ENCODE measurements at regions not wholly inside any gene's neighbourhood (a gene's known extent, or its start where the extent isn't known, plus 50 kb on each side); places are given as distances from the start of the nearest gene placed in this dataset.

DNA sequence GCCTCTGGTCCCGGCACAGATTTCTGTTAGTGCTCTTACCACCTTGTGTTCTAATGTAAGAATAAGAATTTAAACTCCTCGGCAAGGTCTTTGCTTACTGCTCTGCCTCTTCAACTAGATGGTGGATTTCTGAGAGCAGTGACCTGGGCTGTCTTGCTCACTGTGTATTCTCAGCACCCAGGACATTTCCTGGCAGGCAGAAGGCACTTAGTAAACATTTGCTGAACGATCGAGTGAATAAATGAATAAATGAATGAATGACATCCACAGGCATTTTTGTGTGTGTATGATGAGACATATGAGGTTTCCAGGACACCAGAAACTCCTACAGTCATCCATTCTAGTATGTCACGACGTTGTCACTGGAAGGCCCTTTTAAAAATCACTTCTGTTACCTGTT is 143.2 kb downstream of the BOD1 start:
- Histone ChIP-seq H3K27ac (peak overlapping the region in 13 of 21 experiments; percentile 6 to 89 (median 40)), H3K4me3 (no peak overlapping the region)

DNA sequence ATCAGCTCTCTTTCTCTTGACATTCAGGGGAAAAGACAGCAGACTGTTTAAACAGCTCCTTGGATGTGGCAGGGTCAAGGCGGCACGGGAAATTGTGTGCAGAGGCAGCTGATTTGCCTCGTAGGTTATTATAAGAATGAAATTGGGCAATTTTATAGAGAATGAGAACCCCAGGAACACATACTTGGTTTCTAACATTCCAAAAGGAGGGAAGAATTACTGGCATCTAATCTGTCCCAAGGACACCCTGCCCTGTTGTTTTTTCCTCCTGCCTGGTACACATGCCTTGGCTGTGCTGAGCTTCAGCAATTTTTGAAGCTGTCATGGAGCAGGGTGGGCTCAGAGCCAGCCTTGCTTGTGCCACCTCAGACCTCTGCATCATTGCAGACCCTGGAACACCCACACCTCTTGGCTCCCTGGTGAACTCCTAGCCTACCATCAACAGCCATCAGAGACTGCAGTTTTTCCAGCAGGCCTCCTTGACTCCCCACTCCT is 143.6 kb downstream of the BOD1 start:
- Histone ChIP-seq H3K27ac (peak overlapping the region in 14 of 21 experiments; percentile 6 to 89 (median 40)), H3K4me3 (no peak overlapping the region)

DNA sequence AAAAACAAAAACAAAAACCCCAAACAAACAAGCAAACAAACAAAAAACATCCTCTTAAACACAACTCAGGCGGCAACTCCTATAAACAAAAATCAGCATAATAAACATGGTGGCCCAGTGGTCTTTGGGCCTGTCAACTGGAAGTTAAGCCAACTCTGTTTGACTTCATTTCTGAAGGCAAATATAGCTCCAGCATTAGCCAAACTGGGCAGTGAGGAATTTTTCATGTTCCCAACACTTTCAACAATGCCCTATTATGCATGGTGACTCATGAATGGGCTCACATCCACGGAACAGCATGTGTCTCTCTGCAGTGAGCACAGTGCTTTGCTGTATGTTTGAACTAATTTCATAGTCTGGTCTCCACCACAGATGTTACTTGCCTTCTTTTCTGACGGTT is 143.9 kb upstream of the STC2 start:
- H3K27ac ChIP-seq = peak overlapping the region in 15 of 21 experiments; percentile 25 to 89 (median 62)

DNA sequence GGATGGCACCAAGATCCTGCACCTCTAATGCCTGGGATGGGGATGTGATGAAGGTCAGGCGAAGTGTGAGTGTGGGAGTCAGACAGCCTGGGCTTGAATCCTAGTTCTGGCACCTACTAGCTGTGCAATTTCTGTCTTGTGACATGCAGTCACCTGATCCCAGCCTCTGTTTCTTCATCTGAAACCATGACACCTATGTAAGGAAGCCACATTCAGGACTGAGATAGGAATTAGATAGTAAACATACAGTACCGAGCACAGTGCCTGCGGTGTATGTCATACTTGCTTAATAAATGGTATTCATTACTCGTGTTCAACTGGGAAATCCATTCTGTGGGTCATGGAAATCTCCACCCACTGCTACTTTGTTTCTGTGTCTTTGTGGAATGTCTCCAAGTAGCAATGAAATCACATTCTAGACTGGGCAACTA is 140.6 kb upstream of the STC2 start:
- no peak overlapping the region for H3K27ac ChIP-seq

More for the DNA sequence above, 143.9 kb upstream of the STC2 start:
- no peak overlapping the region for H3K4me3 ChIP-seq

DNA sequence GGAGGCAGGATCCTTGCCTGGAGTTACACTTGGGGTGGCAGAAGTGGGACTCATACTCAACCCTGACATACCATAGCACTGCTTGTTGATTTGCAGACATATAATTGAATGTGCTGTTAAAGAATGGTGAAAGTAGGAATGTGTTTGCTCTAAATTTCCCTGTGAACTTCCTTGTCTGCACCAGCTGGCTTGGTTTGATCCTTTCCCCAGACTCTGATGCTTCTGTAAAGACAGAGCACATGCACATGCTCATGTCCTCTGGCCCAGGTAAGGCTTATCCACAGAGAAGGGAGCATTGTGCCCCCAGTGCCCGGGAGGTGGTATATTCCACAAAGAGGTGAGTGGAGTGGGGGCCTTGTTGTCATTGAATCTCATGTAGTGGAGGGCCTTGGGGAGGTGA is 138.0 kb upstream of the STC2 start:
- Histone ChIP-seq H3K4me3 (no peak overlapping the region), H3K27ac (no peak overlapping the region)

More for the DNA sequence above, 140.6 kb upstream of the STC2 start:
- no peak overlapping the region for H3K4me3 ChIP-seq

DNA sequence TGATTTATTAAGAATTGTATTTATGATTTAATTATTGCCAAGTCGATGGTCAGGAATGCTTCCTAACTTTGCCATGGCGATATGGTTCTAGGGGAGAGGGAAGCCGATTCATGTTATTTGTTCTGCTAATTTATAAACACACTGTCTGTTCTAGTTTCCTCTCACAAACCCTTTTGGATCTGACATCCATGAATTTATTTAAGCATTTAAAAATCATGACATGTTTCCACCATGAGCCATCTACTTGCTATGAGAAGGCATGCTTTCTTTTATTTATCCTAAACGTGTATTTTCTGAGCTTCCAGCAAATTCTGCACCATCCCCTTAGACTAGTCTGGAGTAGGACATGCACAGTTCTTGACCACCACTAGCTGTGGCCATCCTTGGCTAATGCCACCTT is 136.6 kb upstream of the STC2 start:
- Histone ChIP-seq H3K27ac (no peak overlapping the region), H3K4me3 (no peak overlapping the region)

DNA sequence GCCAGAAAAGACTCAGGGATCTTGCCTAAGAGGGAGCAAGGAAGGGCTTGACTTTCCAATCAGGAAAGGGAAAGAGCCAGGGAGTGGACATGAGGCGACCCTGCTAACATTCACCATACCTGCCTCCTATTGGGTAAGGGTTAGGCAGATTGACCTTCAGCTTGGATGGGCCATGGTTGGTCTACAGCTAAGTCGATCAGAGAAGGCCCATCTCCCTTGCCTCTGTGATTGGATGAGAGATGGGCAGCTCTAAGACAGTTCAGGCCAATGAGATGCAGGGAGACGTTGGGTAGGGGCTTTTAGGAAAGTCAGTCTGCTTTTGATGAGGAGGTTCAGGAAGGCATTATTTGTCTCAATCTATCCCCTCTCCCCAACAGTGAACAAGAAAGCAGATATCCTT is 135.0 kb upstream of the STC2 start:
- H3K27ac ChIP-seq = no peak overlapping the region
- H3K4me3 ChIP-seq = no peak overlapping the region

DNA sequence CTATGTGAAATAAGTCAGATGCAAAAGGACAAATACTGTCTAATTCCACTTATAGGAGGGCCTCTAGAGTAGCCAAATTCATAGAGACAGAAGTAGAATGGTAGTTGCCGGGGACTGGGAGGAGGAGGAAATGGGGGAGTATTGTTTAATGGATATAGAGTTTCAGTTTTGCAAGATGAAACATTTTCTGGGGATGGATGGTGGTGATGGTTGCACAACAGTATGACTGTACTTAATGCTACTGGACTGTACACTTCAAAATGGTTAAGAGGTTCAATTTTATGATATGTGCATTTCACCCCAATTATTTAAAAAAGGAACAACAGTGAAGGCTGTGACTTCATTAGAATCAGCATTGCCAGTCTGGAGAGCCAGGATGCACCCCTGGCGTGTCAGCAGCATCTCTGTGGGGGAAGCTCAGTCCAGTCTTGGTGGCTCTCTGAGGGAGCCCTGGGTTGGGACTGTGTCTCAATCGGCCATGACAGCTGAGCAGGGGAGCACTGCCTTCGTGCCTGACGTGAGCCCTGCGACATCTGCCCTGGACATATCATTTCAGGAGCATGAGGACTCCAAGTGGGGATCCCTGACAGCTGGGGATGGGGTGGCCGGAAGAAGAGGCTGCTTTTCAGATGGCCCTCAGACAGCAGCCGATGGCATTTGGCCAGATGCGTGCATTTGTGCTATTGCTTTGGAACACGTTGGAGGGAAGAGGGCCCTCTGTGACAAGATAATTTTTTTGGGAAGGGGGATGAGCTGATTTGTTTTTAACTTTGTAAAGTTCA is 130.8 kb upstream of the STC2 start:
- Histone ChIP-seq H3K4me3 (no peak overlapping the region), H3K27ac (peak overlapping the region in 1 of 21 experiments; percentile 25)

DNA sequence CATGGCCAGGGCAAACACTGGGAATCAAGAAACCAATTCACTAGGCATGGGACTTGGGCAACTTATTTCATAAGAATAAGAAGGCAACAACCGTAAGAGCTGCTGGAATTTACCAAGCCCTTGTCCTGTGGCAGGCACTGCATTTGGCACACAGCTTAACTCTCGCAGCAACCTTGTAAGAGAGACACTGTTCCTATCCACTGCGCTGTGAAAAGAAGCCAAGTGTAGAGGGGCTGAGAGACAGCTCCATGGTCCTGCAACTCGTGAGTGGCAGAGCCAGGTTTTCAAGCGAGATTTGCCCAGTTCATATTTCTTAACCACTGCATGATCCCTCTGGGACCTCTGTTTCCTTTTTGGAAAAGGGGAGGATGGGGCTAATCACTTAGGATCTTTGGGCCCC is 129.3 kb upstream of the STC2 start:
- Histone ChIP-seq H3K27ac (peak overlapping the region in 1 of 21 experiments; percentile 14), H3K4me3 (no peak overlapping the region)

DNA sequence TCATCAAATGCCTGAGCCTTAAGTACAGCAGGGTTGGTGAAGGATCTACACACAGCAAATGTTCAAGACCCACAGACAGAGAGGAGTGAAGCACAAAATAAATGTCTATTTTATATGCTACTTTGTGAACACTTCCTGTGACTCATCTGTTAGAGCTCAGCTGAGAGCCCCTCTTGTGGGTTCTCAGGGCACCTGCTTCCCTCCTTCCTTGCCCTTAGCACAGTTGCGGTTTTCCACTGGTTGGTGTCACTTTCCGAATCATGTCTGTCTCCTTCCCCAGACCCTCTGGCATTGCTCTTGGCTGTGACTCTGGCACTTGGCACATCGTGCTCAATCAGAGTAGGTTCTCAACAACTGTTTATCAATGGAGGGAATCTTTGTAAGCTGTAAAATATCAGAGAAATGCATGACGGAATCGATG is 128.5 kb upstream of the STC2 start:
- H3K27ac ChIP-seq = peak overlapping the region in 1 of 21 experiments; percentile 10
- no peak overlapping the region for H3K4me3 ChIP-seq

DNA sequence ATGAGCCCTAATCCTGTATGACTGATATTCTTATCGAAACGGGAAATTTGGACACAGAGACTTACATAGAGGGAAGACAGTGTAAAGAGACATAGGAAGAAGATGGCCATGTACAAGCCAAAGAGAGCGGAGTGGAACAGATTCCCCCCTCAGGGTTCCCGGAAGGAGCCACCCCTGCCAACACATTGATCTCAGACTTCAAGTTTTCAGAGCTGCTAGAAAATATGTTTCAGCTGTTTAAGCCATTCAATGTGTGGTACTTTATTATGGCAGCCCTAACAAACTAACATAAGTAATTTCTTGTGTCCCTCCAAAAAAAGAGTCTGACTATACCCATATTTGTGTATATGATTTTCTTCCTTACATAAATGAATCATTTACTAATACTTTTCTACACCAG is 128.0 kb upstream of the STC2 start:
- peak overlapping the region in 4 of 21 experiments; percentile 28 to 85 (median 54) for H3K27ac ChIP-seq
- no peak overlapping the region for H3K4me3 ChIP-seq

DNA sequence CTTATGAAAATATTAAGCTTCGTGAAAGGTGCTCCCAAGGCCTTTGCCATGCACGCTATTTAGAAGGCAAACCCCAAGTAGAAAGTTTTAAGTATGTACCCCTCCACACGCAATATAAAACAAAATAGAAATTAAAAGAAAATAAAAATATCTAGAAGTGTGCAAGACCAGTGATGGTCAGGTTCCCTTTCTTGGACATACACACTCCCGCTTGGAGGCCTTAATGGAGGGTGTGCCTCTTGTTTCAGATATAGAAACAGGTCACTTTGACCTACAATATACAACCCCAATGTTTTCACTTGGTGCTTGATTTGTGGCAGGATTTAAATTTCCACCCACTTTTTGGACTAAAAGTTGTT is 127.4 kb upstream of the STC2 start:
- no peak overlapping the region for H3K4me3 ChIP-seq
- H3K27ac ChIP-seq = peak overlapping the region in 5 of 21 experiments; percentile 9 to 85 (median 51)

DNA sequence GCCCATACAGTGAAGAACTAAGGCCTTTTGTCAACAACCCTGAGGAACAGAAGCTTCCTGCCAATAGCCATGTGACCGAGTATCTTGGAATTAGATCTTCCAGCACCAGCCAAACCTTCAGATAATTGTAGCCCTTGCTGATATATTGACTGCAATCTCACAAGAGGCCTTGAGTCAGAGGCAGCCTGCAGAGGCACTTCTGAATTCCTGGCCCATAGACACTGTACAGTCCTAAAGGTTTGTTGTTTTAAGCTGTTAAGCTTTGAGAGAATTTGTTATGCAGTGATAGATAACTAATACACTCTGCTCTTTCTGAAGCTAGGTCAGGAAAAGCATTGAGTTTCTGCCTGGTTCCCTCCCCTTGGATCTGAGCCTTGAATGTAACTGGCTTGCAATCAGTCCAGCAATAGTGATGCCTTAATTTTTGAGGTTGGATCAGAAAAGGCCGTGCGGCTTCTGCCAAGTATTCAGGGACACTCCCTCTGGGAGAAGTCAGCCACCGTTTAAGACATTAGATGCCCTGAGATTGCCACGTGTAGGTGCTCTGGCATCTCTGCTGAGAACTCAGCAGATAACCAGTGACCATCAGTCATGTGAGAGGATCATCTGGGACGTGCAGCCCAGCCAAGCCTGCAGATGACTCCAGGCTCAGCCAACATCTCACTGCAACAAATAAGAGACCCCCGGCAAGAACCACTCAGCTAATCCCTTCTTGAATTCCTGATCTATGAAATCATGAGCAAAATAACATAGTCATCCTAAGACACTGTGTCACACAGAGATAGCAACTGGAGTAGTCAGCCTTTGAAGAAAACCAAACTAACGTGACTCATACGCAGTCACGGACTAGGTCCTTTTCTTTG is 126.8 kb upstream of the STC2 start:
- Histone ChIP-seq H3K27ac (peak overlapping the region in 12 of 21 experiments; percentile 13 to 85 (median 36)), H3K4me3 (no peak overlapping the region)

DNA sequence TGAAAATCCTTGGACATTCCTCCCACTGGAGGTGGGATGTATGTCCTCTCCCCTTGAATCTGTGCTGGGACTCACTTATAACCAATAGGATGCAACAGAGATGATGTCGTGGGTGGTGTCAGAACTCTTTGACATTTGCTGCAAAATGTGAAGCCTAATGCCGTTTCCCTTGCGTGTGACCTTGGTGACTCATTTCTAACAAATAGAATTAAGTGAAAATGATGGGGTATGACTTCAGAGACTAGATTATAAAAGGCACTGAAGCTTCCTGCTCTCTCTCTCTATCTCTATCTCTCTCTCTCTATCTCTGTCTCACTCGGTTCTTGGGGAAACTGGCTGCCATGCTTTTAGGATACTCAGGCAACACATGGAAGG is 126.1 kb upstream of the STC2 start:
- no peak overlapping the region for H3K4me3 ChIP-seq
- peak overlapping the region in 11 of 21 experiments; percentile 13 to 85 (median 38) for H3K27ac ChIP-seq

DNA sequence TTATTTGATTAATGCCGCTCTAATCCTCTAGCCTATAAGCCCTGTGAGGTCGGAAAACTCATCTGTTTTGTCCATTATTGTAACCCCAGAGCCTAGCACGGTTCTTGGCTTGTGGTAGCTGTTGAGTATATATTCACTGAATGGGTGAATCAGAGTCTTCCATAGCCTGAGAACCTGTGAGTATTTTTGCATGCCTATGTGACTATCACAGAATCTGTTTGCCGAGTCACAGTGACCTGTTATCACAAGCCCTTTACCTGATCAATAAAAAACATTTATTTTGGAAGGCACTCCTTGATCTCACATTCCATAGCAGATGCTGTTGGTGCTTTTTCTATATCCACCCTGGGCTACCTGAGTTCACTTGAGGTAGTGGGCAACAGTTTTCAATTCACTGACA is 125.0 kb upstream of the STC2 start:
- Histone ChIP-seq H3K4me3 (no peak overlapping the region), H3K27ac (peak overlapping the region in 2 of 21 experiments; percentile 20 to 71)

DNA sequence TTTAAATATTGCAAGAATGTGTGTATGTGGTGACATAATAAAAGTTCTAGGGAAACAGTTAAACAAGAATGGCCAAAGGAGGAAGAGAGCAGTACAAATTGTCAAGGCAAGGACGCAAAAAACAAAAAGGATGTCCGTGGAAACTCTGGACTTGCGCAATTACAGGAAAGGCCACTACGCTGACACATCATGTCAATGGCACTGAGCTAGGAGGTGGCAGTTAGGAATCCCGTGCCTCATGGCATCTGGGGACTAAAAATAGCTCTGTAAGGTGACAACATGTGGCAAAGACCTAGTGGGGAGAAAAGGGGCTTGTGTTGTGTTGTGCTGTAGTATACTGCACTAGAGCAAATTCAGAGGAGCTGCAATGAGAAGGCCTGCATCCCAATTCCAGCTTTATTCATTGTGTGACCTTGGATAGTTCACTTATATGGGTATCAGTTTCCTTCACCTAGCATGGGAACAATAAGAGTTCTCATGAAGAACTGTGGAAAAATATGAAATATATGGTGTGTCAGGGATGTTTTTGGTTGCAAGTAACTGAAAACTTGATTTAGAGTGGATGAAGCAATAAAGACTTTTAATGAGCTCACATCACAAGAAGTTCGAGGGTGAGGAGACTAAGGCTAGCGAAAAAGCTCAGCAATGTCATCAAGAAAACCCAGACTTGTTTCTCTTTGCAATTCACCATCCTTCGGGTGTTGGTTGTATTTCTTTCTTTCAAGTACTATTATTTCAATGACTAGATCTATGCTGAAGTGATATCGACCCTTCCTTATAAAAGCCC is 124.1 kb upstream of the STC2 start:
- H3K4me3 ChIP-seq = no peak overlapping the region
- H3K27ac ChIP-seq = peak overlapping the region in 2 of 21 experiments; percentile 20 to 71

DNA sequence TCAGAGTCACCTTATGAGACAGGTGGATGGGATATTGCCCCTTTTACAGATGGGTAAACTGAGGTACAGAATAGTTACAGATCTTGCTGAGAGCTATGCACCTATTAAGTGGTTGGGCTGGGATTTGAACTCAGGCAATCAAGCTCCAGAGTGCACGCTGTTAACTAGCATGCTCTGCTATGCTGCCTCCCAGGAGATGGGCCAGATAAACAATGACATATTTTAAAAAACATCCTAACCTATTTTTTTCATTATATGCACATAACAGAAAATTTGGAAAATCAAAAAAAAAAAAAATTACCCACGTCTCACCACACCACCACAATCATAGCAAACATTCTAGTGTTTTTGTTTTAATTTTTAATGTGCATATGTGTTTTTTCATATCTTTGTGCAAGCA is 123.4 kb upstream of the STC2 start:
- H3K4me3 ChIP-seq = no peak overlapping the region
- H3K27ac ChIP-seq = peak overlapping the region in 1 of 21 experiments; percentile 33

DNA sequence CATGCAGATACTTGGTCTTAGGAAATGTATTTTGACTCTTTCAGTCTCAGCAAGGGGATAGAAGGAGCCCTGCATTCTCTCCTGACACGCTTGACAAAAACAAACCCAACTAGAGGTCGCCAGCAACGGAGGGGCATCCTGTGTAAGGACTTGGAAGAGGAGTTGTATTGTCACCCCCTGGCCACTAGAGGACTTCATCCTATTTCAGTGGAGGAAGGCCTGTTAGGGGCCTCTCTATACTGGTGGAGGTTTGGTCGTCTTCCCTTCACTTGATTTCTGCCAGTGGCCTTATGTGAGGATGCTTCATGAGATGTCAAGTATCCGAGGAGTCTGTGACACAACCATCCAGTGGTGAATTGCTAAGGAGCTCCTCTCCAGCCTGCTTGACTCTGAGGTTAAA is 122.8 kb upstream of the STC2 start:
- no peak overlapping the region for H3K4me3 ChIP-seq
- H3K27ac ChIP-seq = peak overlapping the region in 1 of 21 experiments; percentile 33

DNA sequence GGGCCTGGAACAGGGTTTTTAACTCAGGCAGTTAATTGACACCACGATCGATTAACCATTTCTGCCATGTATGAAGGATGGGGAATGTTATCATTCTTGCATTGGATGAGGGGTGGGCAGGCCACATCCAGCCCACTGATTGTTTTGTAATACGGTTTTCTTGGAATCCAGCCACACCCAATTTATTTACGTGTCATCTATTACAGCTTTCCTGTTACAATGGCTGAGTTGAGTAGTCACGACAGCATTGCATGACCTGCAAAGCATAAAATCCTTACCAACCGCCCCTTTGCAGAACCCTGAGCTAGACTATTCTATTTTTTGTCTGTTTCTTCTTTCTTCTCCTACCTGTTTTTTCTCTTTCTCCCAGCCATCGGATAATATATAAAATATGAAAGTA is 122.0 kb upstream of the STC2 start:
- no peak overlapping the region for H3K4me3 ChIP-seq
- H3K27ac ChIP-seq = no peak overlapping the region

DNA sequence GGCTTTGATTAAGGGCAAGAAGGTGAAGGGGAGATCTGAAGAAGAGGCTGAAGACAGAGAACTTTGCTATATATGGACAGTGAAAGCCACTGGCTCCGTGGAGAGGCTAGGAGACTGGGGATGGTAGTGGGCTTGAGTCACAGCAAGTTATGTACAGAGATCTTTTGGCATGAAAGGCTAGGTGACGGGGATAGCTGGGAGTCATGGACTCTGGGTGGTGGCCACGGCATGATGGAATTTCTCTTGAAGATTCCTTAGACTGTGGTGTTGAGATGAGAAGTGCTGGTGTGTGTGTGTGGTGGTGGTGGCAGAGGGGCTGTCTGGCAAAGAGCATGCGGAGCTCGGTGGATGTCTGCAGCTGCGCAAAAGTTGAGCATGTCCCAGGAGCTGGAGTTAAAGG is 120.6 kb upstream of the STC2 start:
- H3K27ac ChIP-seq = no peak overlapping the region
- H3K4me3 ChIP-seq = no peak overlapping the region
